Nephron (organoid): ENCODE measurements at regions not wholly inside any gene's neighbourhood (a gene's known extent, or its start where the extent isn't known, plus 50 kb on each side); places are given as distances from the start of the nearest gene placed in this dataset.
"Not testable (repeated sequence)": the region's sequence is repeated elsewhere in the genome, so short reads cannot be mapped to it uniquely, and the experiment has no call there.

ENCODE experiments used
- H3K27ac Mint-ChIP-seq, 3 experiments: 2 replicates each; pipeline ENCODE4 v1.8.0; 2020; ENCODE audit warnings: mixed read lengths in 3 of 3, mild to moderate bottlenecking in 2 of 3, moderate library complexity in 1 of 3
- H3K27me3 Mint-ChIP-seq: 2 replicates; pipeline ENCODE4 v1.8.0; 2021; ENCODE audit warnings: low read depth, mild to moderate bottlenecking, moderate library complexity, mixed read lengths
- H3K36me3 Mint-ChIP-seq: 2 replicates; pipeline ENCODE4 v1.8.0; 2020; ENCODE audit warnings: low read depth, mixed read lengths
- H3K4me1 Mint-ChIP-seq: 2 replicates; pipeline ENCODE4 v1.8.0; 2020; ENCODE audit warnings: mixed read lengths
- H3K4me3 Mint-ChIP-seq, 3 experiments: 2 replicates each; pipeline ENCODE4 v1.8.0; 2020; ENCODE audit warnings: mild to moderate bottlenecking in 3 of 3, mixed read lengths in 3 of 3, moderate library complexity in 2 of 3
- H3K9me3 Mint-ChIP-seq: 2 replicates; pipeline ENCODE4 v1.8.0; 2020; ENCODE audit warnings: mixed read lengths
- TF ChIP-seq, protein P1 (sequence below), 3 experiments: fragments of 200-600 bp; sonication (generic); IDR thresholded peaks; one replicate each; pipeline ENCODE4 v1.5.0; 2021; ENCODE audit warnings: antibody characterized with exemption in 3 of 3; ENCODE audit not compliant: unreplicated experiment in 3 of 3

DNA sequence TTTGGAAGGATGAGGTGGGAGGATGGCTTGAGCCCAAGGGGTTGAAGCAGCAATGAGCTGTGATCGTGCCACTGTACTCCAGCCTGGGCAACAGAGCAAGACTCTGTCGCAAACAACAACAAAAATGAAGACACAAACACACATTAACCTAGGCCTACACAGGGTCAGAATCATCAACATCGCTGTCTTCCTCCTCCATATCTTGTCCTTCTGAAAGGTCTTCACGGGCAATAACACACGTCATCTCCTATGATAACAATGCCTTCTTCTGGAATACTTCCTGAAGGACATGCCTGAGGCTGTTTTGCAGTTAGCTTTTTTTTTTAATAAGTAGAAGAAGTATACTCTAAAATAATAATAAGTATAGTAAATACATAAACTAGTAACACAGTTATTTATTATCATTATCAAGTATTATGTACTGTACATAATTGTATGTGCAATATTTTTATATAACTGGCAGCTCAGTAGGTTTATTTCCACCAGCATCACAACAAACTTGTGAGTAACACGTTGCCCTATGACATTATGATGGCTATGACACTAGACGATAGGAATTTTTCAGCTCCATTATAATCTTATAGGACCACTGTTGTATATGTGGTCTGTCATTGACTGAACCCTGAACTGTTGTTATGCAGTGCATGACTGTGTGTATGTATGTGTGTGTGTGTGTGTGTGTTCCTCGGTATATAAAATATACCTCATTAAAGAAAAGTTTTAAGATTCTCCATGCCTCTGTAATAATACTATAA lies 69.2 kb upstream of the MAML3 start:
- H3K4me1 Mint-ChIP-seq = peaks cover 11% of the 10 kb centered on the region
- no peak overlapping the region for H3K4me3 Mint-ChIP-seq
- H3K9me3 Mint-ChIP-seq = no peaks in the 10 kb centered on the region
- TF ChIP-seq, protein P1, sequence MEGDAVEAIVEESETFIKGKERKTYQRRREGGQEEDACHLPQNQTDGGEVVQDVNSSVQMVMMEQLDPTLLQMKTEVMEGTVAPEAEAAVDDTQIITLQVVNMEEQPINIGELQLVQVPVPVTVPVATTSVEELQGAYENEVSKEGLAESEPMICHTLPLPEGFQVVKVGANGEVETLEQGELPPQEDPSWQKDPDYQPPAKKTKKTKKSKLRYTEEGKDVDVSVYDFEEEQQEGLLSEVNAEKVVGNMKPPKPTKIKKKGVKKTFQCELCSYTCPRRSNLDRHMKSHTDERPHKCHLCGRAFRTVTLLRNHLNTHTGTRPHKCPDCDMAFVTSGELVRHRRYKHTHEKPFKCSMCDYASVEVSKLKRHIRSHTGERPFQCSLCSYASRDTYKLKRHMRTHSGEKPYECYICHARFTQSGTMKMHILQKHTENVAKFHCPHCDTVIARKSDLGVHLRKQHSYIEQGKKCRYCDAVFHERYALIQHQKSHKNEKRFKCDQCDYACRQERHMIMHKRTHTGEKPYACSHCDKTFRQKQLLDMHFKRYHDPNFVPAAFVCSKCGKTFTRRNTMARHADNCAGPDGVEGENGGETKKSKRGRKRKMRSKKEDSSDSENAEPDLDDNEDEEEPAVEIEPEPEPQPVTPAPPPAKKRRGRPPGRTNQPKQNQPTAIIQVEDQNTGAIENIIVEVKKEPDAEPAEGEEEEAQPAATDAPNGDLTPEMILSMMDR (IDR thresholded peaks at IDR 0.05; ENCODE audit: unreplicated experiment in 3 of 3) = no peak
- H3K27me3 Mint-ChIP-seq = no peaks in the 10 kb centered on the region
- H3K36me3 Mint-ChIP-seq = no peaks in the 10 kb centered on the region
- H3K27ac Mint-ChIP-seq = no peak overlapping the region

DNA sequence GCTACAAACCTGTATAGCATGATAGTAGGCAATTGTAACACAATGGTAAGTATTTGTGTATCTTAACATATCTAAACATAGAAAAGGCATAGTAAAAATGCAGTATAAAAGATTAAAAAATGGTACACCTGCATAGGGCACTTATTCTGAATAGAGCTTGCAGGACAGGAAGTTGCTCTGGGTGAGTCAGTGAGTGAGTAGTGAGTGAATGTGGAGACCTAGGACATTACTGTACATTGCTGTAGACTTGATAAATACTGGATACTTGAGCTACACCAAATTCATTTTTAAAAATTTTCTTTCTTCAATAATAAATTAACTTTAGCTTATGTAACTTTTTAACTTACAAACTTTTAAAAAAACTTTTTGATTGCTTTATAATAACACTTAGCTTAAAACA lies 68.2 kb upstream of the MAML3 start:
- no peaks in the 10 kb centered on the region for H3K9me3 Mint-ChIP-seq
- peaks cover 11% of the 10 kb centered on the region for H3K4me1 Mint-ChIP-seq
- H3K36me3 Mint-ChIP-seq = no peaks in the 10 kb centered on the region
- TF ChIP-seq, protein P1 (IDR thresholded peaks at IDR 0.05; ENCODE audit: unreplicated experiment in 3 of 3) = no peak
- no peak overlapping the region for H3K27ac Mint-ChIP-seq
- no peaks in the 10 kb centered on the region for H3K27me3 Mint-ChIP-seq
- H3K4me3 Mint-ChIP-seq = no peak overlapping the region

DNA sequence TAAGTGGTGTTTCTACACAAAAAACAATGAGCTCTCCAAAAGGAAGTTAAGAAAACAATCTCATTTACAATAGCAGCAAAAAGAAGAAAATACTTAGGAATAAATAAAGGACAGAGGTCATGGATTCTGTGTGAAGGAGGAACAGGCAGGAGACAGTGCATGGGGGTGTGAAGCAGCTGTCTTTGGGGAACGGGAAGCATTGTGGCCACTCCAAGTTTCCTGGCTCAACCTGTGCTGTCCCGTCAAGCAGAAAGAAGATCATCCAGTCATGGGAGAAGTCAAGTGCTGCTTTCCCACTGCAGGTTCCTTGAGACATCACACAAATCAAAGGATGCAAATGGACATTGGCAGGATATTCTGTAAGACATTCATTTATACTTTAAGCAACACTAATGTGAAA lies 66.1 kb upstream of the MAML3 start:
- no peaks in the 10 kb centered on the region for H3K9me3 Mint-ChIP-seq
- TF ChIP-seq, protein P1 (IDR thresholded peaks at IDR 0.05; ENCODE audit: unreplicated experiment in 3 of 3) = no peak
- no peak overlapping the region for H3K4me3 Mint-ChIP-seq
- H3K27ac Mint-ChIP-seq = no peak overlapping the region
- peaks cover 11% of the 10 kb centered on the region for H3K4me1 Mint-ChIP-seq
- H3K27me3 Mint-ChIP-seq = no peaks in the 10 kb centered on the region
- H3K36me3 Mint-ChIP-seq = no peaks in the 10 kb centered on the region

DNA sequence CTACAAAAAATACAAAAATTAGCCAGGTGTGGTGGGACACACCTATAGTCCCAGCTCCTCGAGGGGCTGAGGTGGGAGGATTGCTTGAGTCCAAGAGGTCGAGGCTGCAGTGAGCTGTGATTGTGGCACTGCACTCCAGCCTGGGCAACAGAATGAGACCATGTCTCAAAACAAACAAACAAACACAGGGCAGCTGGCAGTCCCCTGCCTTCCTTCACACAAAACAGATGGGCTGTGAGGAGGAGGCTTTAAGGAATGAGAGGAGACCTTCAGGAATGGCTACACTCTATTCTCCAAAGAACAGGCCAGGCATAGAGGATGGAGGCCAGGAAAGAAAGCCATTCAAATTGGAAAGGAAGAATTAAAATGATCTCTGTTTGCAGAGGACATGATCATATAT lies 65.6 kb upstream of the MAML3 start:
- Mint-ChIP-seq H3K27ac (no peak overlapping the region), H3K4me1 (peaks cover 11% of the 10 kb centered on the region), H3K36me3 (no peaks in the 10 kb centered on the region), H3K27me3 (no peaks in the 10 kb centered on the region), H3K4me3 (no peak overlapping the region), H3K9me3 (no peaks in the 10 kb centered on the region)
- TF ChIP-seq, protein P1 (IDR thresholded peaks at IDR 0.05; ENCODE audit: unreplicated experiment in 3 of 3) = no peak

DNA sequence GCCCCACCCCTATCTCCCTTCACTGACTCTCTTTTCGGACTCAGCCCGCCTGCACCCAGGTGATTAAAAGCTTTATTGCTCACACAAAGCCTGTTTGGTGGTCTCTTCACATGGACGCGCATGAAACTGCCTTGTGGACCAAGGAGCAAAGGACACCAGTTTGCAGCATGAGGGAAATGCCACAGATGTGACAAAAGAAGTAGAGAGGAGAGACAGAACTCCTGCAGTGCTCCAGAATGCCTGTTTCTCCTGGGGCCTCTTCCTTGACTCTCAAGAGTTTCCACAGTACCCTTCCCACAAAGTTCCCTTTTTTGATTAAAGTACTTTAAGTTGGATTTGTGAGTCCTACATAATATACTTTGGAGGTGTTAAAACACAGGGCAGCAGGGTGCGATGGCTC lies 65.1 kb upstream of the MAML3 start:
- not testable (repeated sequence) for H3K4me3 Mint-ChIP-seq, H3K27me3 Mint-ChIP-seq, H3K36me3 Mint-ChIP-seq, H3K9me3 Mint-ChIP-seq
- peak overlapping the region in 1 of 3 experiments; percentile 9 for H3K27ac Mint-ChIP-seq
- peaks cover 11% of the 10 kb centered on the region for H3K4me1 Mint-ChIP-seq

DNA sequence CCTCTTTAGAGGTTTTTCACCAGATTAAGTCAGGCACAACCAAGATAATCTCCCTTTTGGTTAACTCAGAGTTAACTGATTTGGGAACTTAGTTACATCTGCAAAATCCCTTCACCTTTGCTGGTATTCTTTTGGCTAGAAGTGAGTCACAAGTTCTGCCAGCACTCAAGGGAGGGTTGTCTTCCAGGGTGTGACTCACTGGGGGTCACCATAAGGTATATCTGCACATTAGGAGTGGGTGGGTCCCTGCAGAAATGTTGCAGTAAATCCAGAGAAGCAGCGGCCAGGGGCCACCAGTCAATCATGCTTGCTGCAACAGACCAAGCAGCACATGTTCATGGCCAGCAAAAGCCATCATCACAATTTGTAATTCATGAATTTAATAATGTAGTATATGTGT lies 59.8 kb upstream of the MAML3 start:
- TF ChIP-seq, protein P1 (IDR thresholded peaks at IDR 0.05; ENCODE audit: unreplicated experiment in 3 of 3) = no peak
- H3K36me3 Mint-ChIP-seq = no peaks in the 10 kb centered on the region
- H3K27me3 Mint-ChIP-seq = peaks cover 4% of the 10 kb centered on the region

More for the DNA sequence above, 59.8 kb upstream of the MAML3 start:
- Mint-ChIP-seq H3K9me3 (no peaks in the 10 kb centered on the region), H3K4me3 (no peak overlapping the region), H3K27ac (no peak overlapping the region), H3K4me1 (no peaks in the 10 kb centered on the region)
